ENCODE measurements at regions not wholly inside any gene's neighbourhood (a gene's known extent, or its start where the extent isn't known, plus 50 kb on each side); places are given as distances from the start of the nearest gene placed in this dataset.

- no peak for DNase-seq (ENCODE audit: low read depth in 3 of 3)
Measured at GRCh38 chr6:46072866-46073265, 56.9 kb upstream of the ENPP4 start.

GRCh38 chr6:46078294-46078693, 51.5 kb upstream of the ENPP4 start:
- DNase-seq (ENCODE audit: low read depth in 3 of 3), result peak in 1 of 3 experiments; percentile 15

GRCh38 chr6:46079061-46079460, 50.7 kb upstream of the ENPP4 start:
- no peak for DNase-seq (ENCODE audit: low read depth in 3 of 3)
